ENCODE measurements at regions not wholly inside any gene's neighbourhood (a gene's known extent, or its start where the extent isn't known, plus 50 kb on each side); places are given as distances from the start of the nearest gene placed in this dataset.

- Mint-ChIP-seq H3K4me1 (ENCODE audit: low read depth) (no peaks in the 10 kb centered on the region), H3K27me3 (ENCODE audit: low read depth) (no peaks in the 10 kb centered on the region), H3K27ac (no peak overlapping the region), H3K36me3 (ENCODE audit: low read depth) (no peaks in the 10 kb centered on the region), H3K4me3 (ENCODE audit: low read depth) (no peak overlapping the region), H3K9me3 (no peaks in the 10 kb centered on the region)
- intact Hi-C loops (cut with micrococcal nuclease) = no loop called here
- no peak for DNase-seq (ENCODE audit: low spot score)
Observed at GRCh38 chr6:21506126-21506525, 87.4 kb upstream of the SOX4 start.

GRCh38 chr6:21507811-21508210 lies 85.7 kb upstream of the SOX4 start:
- no peak for DNase-seq (ENCODE audit: low spot score)
- Mint-ChIP-seq H3K4me1 (ENCODE audit: low read depth) (no peaks in the 10 kb centered on the region), H3K36me3 (ENCODE audit: low read depth) (no peaks in the 10 kb centered on the region), H3K4me3 (ENCODE audit: low read depth) (no peak overlapping the region), H3K27me3 (ENCODE audit: low read depth) (peaks cover 3% of the 10 kb centered on the region), H3K9me3 (no peaks in the 10 kb centered on the region), H3K27ac (no peak overlapping the region)
- intact Hi-C loops (cut with micrococcal nuclease) = no loop called here

- Mint-ChIP-seq H3K9me3 (no peaks in the 10 kb centered on the region), H3K4me3 (ENCODE audit: low read depth) (no peak overlapping the region), H3K4me1 (ENCODE audit: low read depth) (no peaks in the 10 kb centered on the region), H3K36me3 (ENCODE audit: low read depth) (no peaks in the 10 kb centered on the region), H3K27ac (no peak overlapping the region), H3K27me3 (ENCODE audit: low read depth) (peaks cover 5% of the 10 kb centered on the region)
- DNase-seq (ENCODE audit: low spot score) = no peak
- intact Hi-C loops (cut with micrococcal nuclease) = no loop called here
Observed at GRCh38 chr6:21508753-21509152, 84.8 kb upstream of the SOX4 start.

- no peak overlapping the region for H3K4me3 Mint-ChIP-seq (ENCODE audit: low read depth)
- no peaks in the 10 kb centered on the region for H3K36me3 Mint-ChIP-seq (ENCODE audit: low read depth)
- H3K9me3 Mint-ChIP-seq = no peaks in the 10 kb centered on the region
- DNase-seq (ENCODE audit: low spot score) = no peak
- H3K27ac Mint-ChIP-seq = no peak overlapping the region
- H3K4me1 Mint-ChIP-seq (ENCODE audit: low read depth) = no peaks in the 10 kb centered on the region
- peaks cover 5% of the 10 kb centered on the region for H3K27me3 Mint-ChIP-seq (ENCODE audit: low read depth)
- intact Hi-C loops (cut with micrococcal nuclease) = no loop called here
Observed at GRCh38 chr6:21511891-21512550, 81.5 kb upstream of the SOX4 start.

- Mint-ChIP-seq H3K9me3 (no peaks in the 10 kb centered on the region), H3K27ac (no peak overlapping the region), H3K36me3 (ENCODE audit: low read depth) (no peaks in the 10 kb centered on the region), H3K4me3 (ENCODE audit: low read depth) (no peak overlapping the region), H3K4me1 (ENCODE audit: low read depth) (no peaks in the 10 kb centered on the region), H3K27me3 (ENCODE audit: low read depth) (peaks cover 5% of the 10 kb centered on the region)
- intact Hi-C loops (cut with micrococcal nuclease) = no loop called here
- DNase-seq (ENCODE audit: low spot score) = no peak
Observed at GRCh38 chr6:21514288-21514687, 79.3 kb upstream of the SOX4 start.

- H3K4me3 Mint-ChIP-seq (ENCODE audit: low read depth) = no peak overlapping the region
- H3K27me3 Mint-ChIP-seq (ENCODE audit: low read depth) = peaks cover 3% of the 10 kb centered on the region
- intact Hi-C loops (cut with micrococcal nuclease) = no loop called here
- H3K36me3 Mint-ChIP-seq (ENCODE audit: low read depth) = no peaks in the 10 kb centered on the region
- H3K27ac Mint-ChIP-seq = no peak overlapping the region
- H3K9me3 Mint-ChIP-seq = no peaks in the 10 kb centered on the region
- no peak for DNase-seq (ENCODE audit: low spot score)
- no peaks in the 10 kb centered on the region for H3K4me1 Mint-ChIP-seq (ENCODE audit: low read depth)
Observed at GRCh38 chr6:21518317-21518716, 75.2 kb upstream of the SOX4 start.

GRCh38 chr6:21519642-21520041 lies 73.9 kb upstream of the SOX4 start:
- Mint-ChIP-seq H3K9me3 (no peaks in the 10 kb centered on the region), H3K27me3 (ENCODE audit: low read depth) (peaks cover 2% of the 10 kb centered on the region), H3K4me3 (ENCODE audit: low read depth) (no peak overlapping the region), H3K27ac (no peak overlapping the region), H3K36me3 (ENCODE audit: low read depth) (no peaks in the 10 kb centered on the region), H3K4me1 (ENCODE audit: low read depth) (no peaks in the 10 kb centered on the region)
- no peak for DNase-seq (ENCODE audit: low spot score)
- intact Hi-C loops (cut with micrococcal nuclease) = no loop called here

GRCh38 chr6:21521276-21521675 lies 72.3 kb upstream of the SOX4 start:
- Mint-ChIP-seq H3K27ac (no peak overlapping the region), H3K9me3 (no peaks in the 10 kb centered on the region), H3K4me3 (ENCODE audit: low read depth) (no peak overlapping the region), H3K4me1 (ENCODE audit: low read depth) (no peaks in the 10 kb centered on the region), H3K36me3 (ENCODE audit: low read depth) (no peaks in the 10 kb centered on the region), H3K27me3 (ENCODE audit: low read depth) (peaks cover 2% of the 10 kb centered on the region)
- DNase-seq (ENCODE audit: low spot score) = no peak
- intact Hi-C loops (cut with micrococcal nuclease) = no loop called here

- intact Hi-C loops (cut with micrococcal nuclease) = no loop called here
- Mint-ChIP-seq H3K27ac (no peak overlapping the region), H3K4me1 (ENCODE audit: low read depth) (no peaks in the 10 kb centered on the region), H3K9me3 (no peaks in the 10 kb centered on the region), H3K36me3 (ENCODE audit: low read depth) (no peaks in the 10 kb centered on the region), H3K4me3 (ENCODE audit: low read depth) (no peak overlapping the region), H3K27me3 (ENCODE audit: low read depth) (peaks cover 2% of the 10 kb centered on the region)
- DNase-seq (ENCODE audit: low spot score) = no peak
Observed at GRCh38 chr6:21522143-21522747, 71.3 kb upstream of the SOX4 start.

GRCh38 chr6:21522797-21523456 lies 70.6 kb upstream of the SOX4 start:
- Mint-ChIP-seq H3K27me3 (ENCODE audit: low read depth) (peaks cover 2% of the 10 kb centered on the region), H3K27ac (no peak overlapping the region), H3K4me3 (ENCODE audit: low read depth) (no peak overlapping the region), H3K4me1 (ENCODE audit: low read depth) (no peaks in the 10 kb centered on the region), H3K36me3 (ENCODE audit: low read depth) (no peaks in the 10 kb centered on the region), H3K9me3 (no peaks in the 10 kb centered on the region)
- no peak for DNase-seq (ENCODE audit: low spot score)
- intact Hi-C loops (cut with micrococcal nuclease) = no loop called here

GRCh38 chr6:21523652-21524051 lies 69.9 kb upstream of the SOX4 start:
- intact Hi-C loops (cut with micrococcal nuclease) = no loop called here

GRCh38 chr6:21524201-21524600 lies 69.3 kb upstream of the SOX4 start:
- peaks cover 2% of the 10 kb centered on the region for H3K27me3 Mint-ChIP-seq (ENCODE audit: low read depth)
- no peaks in the 10 kb centered on the region for H3K9me3 Mint-ChIP-seq
- no peaks in the 10 kb centered on the region for H3K4me1 Mint-ChIP-seq (ENCODE audit: low read depth)
- DNase-seq (ENCODE audit: low spot score) = no peak
- no peak overlapping the region for H3K4me3 Mint-ChIP-seq (ENCODE audit: low read depth)
- no peak overlapping the region for H3K27ac Mint-ChIP-seq
- no peaks in the 10 kb centered on the region for H3K36me3 Mint-ChIP-seq (ENCODE audit: low read depth)
- intact Hi-C loops (cut with micrococcal nuclease) = no loop called here

More at GRCh38 chr6:21523652-21524051, 69.9 kb upstream of the SOX4 start:
- Mint-ChIP-seq H3K27ac (no peak overlapping the region), H3K9me3 (no peaks in the 10 kb centered on the region), H3K27me3 (ENCODE audit: low read depth) (peaks cover 2% of the 10 kb centered on the region), H3K4me3 (ENCODE audit: low read depth) (no peak overlapping the region), H3K36me3 (ENCODE audit: low read depth) (no peaks in the 10 kb centered on the region), H3K4me1 (ENCODE audit: low read depth) (no peaks in the 10 kb centered on the region)
- DNase-seq (ENCODE audit: low spot score) = no peak

GRCh38 chr6:21526974-21527373 lies 66.6 kb upstream of the SOX4 start:
- no peak overlapping the region for H3K4me3 Mint-ChIP-seq (ENCODE audit: low read depth)
- intact Hi-C loops (cut with micrococcal nuclease) = no loop called here
- H3K4me1 Mint-ChIP-seq (ENCODE audit: low read depth) = no peaks in the 10 kb centered on the region
- H3K27me3 Mint-ChIP-seq (ENCODE audit: low read depth) = no peaks in the 10 kb centered on the region
- no peaks in the 10 kb centered on the region for H3K36me3 Mint-ChIP-seq (ENCODE audit: low read depth)
- no peaks in the 10 kb centered on the region for H3K9me3 Mint-ChIP-seq
- DNase-seq (ENCODE audit: low spot score) = no peak
- no peak overlapping the region for H3K27ac Mint-ChIP-seq

Data from activated T-helper 2 cell treated with anti-CD3 and anti-CD28 coated beads, Interferon-gamma antibody, Interleukin-2, Interleukin-4, amounts not matched to agents 10 μg/mL and 5 μg/mL and 100 μg/mL, durations not matched to agents 14 hours and 24 hours and 36 hours (primary cell).